Panc1 (cell line): ENCODE measurements at regions not wholly inside any gene's neighbourhood (a gene's known extent, or its start where the extent isn't known, plus 50 kb on each side); places are given as distances from the start of the nearest gene placed in this dataset.

ENCODE experiments used
- POLR2AphosphoS5 ChIP-seq: IDR thresholded peaks from 2 replicates; pipeline ENCODE4 v1.6.1; 2012; ENCODE audit warnings: mild to moderate bottlenecking, low read depth, low read length, moderate library complexity
- TCF7L2 ChIP-seq: IDR thresholded peaks from 2 replicates; pipeline ENCODE4 v1.6.1; 2011; ENCODE audit warnings: mild to moderate bottlenecking, low read depth, low read length, inconsistent platforms
- TF ChIP-seq, protein P1 (sequence below): fragments of 450-650 bp; IDR thresholded peaks from 2 replicates; pipeline ENCODE4 v1.5.1; 2017; ENCODE audit warnings: mild to moderate bottlenecking

- TF ChIP-seq POLR2AphosphoS5 (no peak), TCF7L2 (no peak)
- TF ChIP-seq, protein P1, sequence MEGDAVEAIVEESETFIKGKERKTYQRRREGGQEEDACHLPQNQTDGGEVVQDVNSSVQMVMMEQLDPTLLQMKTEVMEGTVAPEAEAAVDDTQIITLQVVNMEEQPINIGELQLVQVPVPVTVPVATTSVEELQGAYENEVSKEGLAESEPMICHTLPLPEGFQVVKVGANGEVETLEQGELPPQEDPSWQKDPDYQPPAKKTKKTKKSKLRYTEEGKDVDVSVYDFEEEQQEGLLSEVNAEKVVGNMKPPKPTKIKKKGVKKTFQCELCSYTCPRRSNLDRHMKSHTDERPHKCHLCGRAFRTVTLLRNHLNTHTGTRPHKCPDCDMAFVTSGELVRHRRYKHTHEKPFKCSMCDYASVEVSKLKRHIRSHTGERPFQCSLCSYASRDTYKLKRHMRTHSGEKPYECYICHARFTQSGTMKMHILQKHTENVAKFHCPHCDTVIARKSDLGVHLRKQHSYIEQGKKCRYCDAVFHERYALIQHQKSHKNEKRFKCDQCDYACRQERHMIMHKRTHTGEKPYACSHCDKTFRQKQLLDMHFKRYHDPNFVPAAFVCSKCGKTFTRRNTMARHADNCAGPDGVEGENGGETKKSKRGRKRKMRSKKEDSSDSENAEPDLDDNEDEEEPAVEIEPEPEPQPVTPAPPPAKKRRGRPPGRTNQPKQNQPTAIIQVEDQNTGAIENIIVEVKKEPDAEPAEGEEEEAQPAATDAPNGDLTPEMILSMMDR = no peak
These were observed 234.1 kb downstream of the LRRN1 start for GRCh38 chr3:4033296-4033695.
